T-helper 17 cell (primary cell): ENCODE measurements at regions not wholly inside any gene's neighbourhood (a gene's known extent, or its start where the extent isn't known, plus 50 kb on each side); places are given as distances from the start of the nearest gene placed in this dataset.

Experiments
- ATAC-seq: fragments of 150-1000 bp; cut with Tn5 transposase; 2 replicates; pipeline ENCODE4 v1.10.0; 2021; ENCODE audit warnings: mild to moderate bottlenecking, moderate library complexity
- DNase-seq, 3 donors: peaks; one replicate each; pipeline versions ENCODE4 v3.0.0 to v3.0.0-alpha.2; 2020 to 2021
- H3K9me3 ChIP-seq: one replicate; pipeline ENCODE4 v1.7.0; 2013; ENCODE audit warnings: low read length, mild to moderate bottlenecking; ENCODE audit not compliant: control insufficient read depth, poor library complexity, severe bottlenecking
- H3K27ac Mint-ChIP-seq: one replicate; pipeline ENCODE4 v1.8.0; 2022; ENCODE audit warnings: mild to moderate bottlenecking, moderate library complexity, mixed read lengths
- H3K27me3 Mint-ChIP-seq: one replicate; pipeline ENCODE4 v1.8.0; 2022; ENCODE audit warnings: mixed read lengths
- H3K36me3 Mint-ChIP-seq: one replicate; pipeline ENCODE4 v1.8.0; 2022; ENCODE audit warnings: low read depth, mixed read lengths
- H3K4me1 Mint-ChIP-seq: one replicate; pipeline ENCODE4 v1.8.0; 2022; ENCODE audit warnings: mild to moderate bottlenecking, mixed read lengths
- H3K4me3 Mint-ChIP-seq: one replicate; pipeline ENCODE4 v1.8.0; 2022; ENCODE audit warnings: mild to moderate bottlenecking, moderate library complexity, mixed read lengths

GRCh38 chr14:84006643-84007155 is 1523.2 kb upstream of the FLRT2 start:
- no peaks in the 10 kb centered on the region for H3K9me3 ChIP-seq
- Mint-ChIP-seq H3K36me3 (no peaks in the 10 kb centered on the region), H3K27me3 (no peaks in the 10 kb centered on the region), H3K4me1 (no peaks in the 10 kb centered on the region), H3K4me3 (no peak overlapping the region), H3K27ac (no peak overlapping the region)
- DNase-seq = no peak
- no peak for ATAC-seq

GRCh38 chr14:84013424-84013823 is 1516.5 kb upstream of the FLRT2 start:
- no peak overlapping the region for H3K27ac Mint-ChIP-seq
- no peaks in the 10 kb centered on the region for H3K27me3 Mint-ChIP-seq
- ATAC-seq = no peak
- H3K36me3 Mint-ChIP-seq = no peaks in the 10 kb centered on the region
- H3K4me1 Mint-ChIP-seq = no peaks in the 10 kb centered on the region
- no peaks in the 10 kb centered on the region for H3K9me3 ChIP-seq
- no peak for DNase-seq
- H3K4me3 Mint-ChIP-seq = no peak overlapping the region

DNA sequence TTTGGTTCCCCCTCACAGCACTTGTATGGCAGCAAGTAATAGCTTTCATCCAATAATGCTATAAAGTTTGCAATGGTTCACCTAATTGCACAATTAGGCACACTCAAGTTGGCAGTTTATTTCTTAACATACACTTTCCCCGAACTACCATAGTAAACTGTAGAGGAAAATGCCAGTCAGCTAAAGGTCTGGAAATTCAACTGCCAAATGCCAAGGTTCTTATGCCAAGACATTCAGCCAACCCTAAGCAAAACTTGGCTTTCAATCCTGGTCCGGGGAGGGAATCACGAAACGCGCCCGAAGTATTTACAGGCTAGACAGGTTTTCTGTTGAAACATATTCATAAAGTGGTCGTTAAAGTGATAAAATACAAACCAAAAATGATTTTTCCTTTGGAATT is 1512.4 kb upstream of the FLRT2 start:
- Mint-ChIP-seq H3K4me3 (no peak overlapping the region), H3K4me1 (no peaks in the 10 kb centered on the region), H3K27ac (no peak overlapping the region), H3K27me3 (no peaks in the 10 kb centered on the region), H3K36me3 (no peaks in the 10 kb centered on the region)
- H3K9me3 ChIP-seq = no peaks in the 10 kb centered on the region
- DNase-seq (no peak), ATAC-seq (no peak)

DNA sequence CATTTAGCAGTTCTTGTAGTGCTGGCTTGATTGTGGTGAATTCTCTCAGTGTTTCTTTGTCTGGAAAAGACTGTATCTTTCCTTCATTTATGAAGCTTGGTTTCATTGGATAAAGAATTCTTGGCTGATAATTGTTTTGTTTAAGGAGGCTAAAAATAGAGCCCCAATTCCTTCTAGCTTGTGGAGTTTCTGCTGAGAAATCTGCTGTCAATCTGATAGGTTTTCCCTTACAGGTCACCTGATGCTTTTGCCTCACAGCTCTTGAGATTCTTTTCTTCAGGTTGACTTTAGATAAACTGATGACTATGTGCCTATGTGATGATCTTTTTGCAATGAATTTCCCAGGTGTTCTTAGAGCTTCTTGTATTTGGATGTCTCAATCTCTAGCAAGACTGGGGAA is 1508.5 kb upstream of the FLRT2 start:
- no peaks in the 10 kb centered on the region for H3K9me3 ChIP-seq
- Mint-ChIP-seq H3K36me3 (no peaks in the 10 kb centered on the region), H3K4me1 (no peaks in the 10 kb centered on the region), H3K4me3 (no peak overlapping the region), H3K27ac (no peak overlapping the region), H3K27me3 (no peaks in the 10 kb centered on the region)
- DNase-seq = no peak
- no peak for ATAC-seq

DNA sequence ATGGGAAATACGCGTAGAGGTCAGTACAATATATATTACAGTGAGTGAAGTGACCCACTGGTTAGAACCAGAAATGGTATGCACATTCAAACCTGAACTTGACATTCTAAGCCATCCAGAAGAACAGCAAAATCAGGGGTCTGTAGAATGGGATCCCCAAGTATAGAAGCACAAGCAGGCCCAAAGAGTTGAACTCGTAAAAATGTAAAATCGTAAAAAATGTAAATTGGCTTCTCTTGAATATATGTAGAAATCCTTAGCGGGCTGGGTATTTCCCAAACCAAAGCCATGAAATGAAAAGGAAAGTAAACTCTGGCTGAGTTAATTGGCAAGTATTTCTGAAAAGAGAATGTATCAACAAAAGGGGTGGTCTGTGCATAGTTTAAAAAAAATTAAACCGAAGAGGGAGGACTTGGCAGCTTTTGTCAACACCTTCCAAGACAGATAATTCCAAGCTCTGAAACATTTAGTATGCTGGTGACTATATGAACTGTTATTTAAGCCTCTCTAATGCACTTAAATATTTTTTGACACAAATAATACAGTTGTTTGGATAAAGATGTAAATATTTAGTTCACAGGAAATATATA is 1505.6 kb upstream of the FLRT2 start:
- Mint-ChIP-seq H3K36me3 (no peaks in the 10 kb centered on the region), H3K4me3 (no peak overlapping the region), H3K27ac (no peak overlapping the region), H3K27me3 (no peaks in the 10 kb centered on the region), H3K4me1 (no peaks in the 10 kb centered on the region)
- DNase-seq (no peak), ATAC-seq (no peak)
- no peaks in the 10 kb centered on the region for H3K9me3 ChIP-seq

DNA sequence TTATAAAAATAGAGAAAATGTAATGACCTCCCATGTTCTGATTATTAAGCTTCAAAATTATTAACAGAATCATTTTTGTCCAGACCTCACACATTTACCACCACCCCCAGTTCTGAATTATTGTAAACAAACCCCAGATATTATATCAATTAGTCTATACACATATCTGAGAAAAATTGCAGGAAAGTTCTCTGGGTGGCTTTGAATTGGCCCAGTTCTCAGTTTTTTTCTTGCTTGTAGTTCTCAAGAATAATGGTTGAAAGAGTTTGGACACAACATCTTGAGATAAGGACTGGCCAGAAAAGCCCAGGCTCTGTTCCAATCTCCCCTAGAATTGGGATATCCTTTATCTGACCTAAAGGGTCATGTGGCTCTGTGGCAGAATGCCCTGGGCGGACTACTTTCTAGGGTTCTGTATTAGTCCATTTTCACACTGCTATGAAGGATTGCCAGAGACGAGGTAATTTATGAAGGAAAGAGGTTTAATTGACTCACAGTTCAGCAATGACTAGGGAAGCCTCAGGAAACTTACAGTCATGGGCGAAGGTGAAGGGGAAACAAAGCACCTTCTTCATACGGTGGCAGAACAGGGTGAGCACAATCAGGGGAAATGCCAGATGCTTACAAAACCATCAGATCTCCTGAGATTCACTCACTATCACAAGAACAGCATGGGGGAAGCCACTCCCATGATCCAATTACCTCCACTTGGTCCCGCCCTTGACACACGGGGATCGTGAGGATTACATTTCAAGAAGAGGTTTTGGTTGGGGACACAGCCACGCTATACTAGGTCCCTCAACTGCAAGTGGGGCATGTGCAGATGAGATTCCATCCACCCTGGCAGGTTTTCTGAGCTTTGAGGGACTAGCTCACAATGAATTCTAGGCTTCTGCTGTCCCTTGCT is 1504.6 kb upstream of the FLRT2 start:
- Mint-ChIP-seq H3K27me3 (no peaks in the 10 kb centered on the region), H3K4me3 (no peak overlapping the region), H3K36me3 (no peaks in the 10 kb centered on the region), H3K27ac (no peak overlapping the region), H3K4me1 (no peaks in the 10 kb centered on the region)
- H3K9me3 ChIP-seq = no peaks in the 10 kb centered on the region
- DNase-seq (no peak), ATAC-seq (no peak)

DNA sequence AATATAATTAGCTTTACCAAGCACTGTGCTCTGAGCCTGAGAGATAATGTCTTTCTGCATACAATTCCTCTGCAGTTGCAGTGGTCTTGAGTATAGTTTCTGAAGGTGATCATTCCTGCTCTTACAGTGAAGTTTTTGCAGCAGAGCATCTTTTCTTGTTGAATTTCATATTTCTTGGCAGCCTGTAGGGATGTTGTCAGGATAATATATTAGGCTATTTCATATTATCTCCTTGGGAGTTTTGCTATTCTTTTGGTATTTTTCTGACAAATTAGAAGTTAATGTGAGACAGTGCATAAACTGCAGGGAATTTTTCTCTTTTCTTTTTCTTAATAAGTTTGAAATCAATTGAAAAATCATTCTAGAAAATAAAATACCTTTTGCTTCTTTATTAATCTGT is 1502.6 kb upstream of the FLRT2 start:
- Mint-ChIP-seq H3K27me3 (no peaks in the 10 kb centered on the region), H3K4me1 (no peaks in the 10 kb centered on the region), H3K36me3 (no peaks in the 10 kb centered on the region), H3K27ac (no peak overlapping the region), H3K4me3 (no peak overlapping the region)
- no peak for DNase-seq
- no peaks in the 10 kb centered on the region for H3K9me3 ChIP-seq
- ATAC-seq = no peak

GRCh38 chr14:84028080-84028604 is 1501.8 kb upstream of the FLRT2 start:
- Mint-ChIP-seq H3K4me1 (no peaks in the 10 kb centered on the region), H3K27me3 (no peaks in the 10 kb centered on the region), H3K36me3 (no peaks in the 10 kb centered on the region), H3K27ac (no peak overlapping the region), H3K4me3 (no peak overlapping the region)
- H3K9me3 ChIP-seq = no peaks in the 10 kb centered on the region
- ATAC-seq = no peak
- no peak for DNase-seq

GRCh38 chr14:84029246-84029645 is 1500.7 kb upstream of the FLRT2 start:
- Mint-ChIP-seq H3K27ac (no peak overlapping the region), H3K4me1 (no peaks in the 10 kb centered on the region), H3K36me3 (no peaks in the 10 kb centered on the region), H3K27me3 (no peaks in the 10 kb centered on the region), H3K4me3 (no peak overlapping the region)
- ATAC-seq (no peak), DNase-seq (no peak)
- H3K9me3 ChIP-seq = no peaks in the 10 kb centered on the region

DNA sequence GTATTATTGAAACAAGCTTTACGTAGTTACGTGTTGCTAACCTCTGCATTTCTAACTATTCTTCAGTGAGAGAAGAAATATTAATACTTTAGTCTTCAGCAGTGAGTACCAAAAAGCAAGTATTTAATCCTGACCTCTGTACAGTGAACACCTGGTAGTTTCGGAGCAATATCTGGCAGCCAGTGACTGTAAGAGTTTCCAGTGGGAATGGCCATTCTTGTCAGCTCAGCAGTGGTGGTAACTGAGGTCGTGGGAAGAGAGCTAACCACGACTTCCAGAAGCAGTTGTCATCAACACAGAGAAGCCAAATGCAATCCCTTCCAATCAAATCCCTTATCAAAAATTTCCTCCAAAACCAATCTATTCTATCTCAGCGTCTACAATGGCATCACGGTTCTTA is 1500.2 kb upstream of the FLRT2 start:
- H3K9me3 ChIP-seq = no peaks in the 10 kb centered on the region
- ATAC-seq (no peak), DNase-seq (no peak)
- Mint-ChIP-seq H3K4me1 (no peaks in the 10 kb centered on the region), H3K27me3 (no peaks in the 10 kb centered on the region), H3K36me3 (no peaks in the 10 kb centered on the region), H3K4me3 (no peak overlapping the region), H3K27ac (no peak overlapping the region)

DNA sequence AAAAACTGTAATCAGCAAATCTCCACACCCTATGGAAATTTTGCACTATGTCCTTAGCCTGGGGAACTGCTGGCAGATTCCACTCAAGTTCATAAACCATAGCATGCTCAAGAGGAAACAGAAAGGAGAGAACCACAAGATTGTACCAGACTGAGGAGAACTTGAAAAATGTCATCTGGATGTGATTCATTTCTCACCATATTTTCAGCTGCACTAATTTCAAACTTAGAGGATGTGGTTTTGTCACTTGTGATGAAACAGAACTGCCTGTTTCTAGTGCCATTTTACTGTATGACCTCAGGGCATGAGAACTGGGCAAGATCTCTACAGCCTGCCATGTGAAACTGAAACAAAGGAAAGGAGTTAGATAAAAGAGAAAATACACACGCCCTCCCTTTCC is 1493.1 kb upstream of the FLRT2 start:
- no peaks in the 10 kb centered on the region for H3K27me3 Mint-ChIP-seq
- no peak overlapping the region for H3K27ac Mint-ChIP-seq
- DNase-seq = no peak
- no peak for ATAC-seq
- H3K4me1 Mint-ChIP-seq = no peaks in the 10 kb centered on the region
- no peaks in the 10 kb centered on the region for H3K36me3 Mint-ChIP-seq
- H3K4me3 Mint-ChIP-seq = no peak overlapping the region
- H3K9me3 ChIP-seq = no peaks in the 10 kb centered on the region

GRCh38 chr14:84037593-84037992 is 1492.4 kb upstream of the FLRT2 start:
- no peaks in the 10 kb centered on the region for H3K4me1 Mint-ChIP-seq
- no peak for ATAC-seq
- no peak overlapping the region for H3K4me3 Mint-ChIP-seq
- no peak overlapping the region for H3K27ac Mint-ChIP-seq
- H3K36me3 Mint-ChIP-seq = no peaks in the 10 kb centered on the region
- no peaks in the 10 kb centered on the region for H3K27me3 Mint-ChIP-seq
- DNase-seq = no peak
- H3K9me3 ChIP-seq = no peaks in the 10 kb centered on the region

GRCh38 chr14:84040101-84040500 is 1489.8 kb upstream of the FLRT2 start:
- H3K27me3 Mint-ChIP-seq = no peaks in the 10 kb centered on the region
- DNase-seq = no peak
- no peaks in the 10 kb centered on the region for H3K9me3 ChIP-seq
- no peak overlapping the region for H3K4me3 Mint-ChIP-seq
- no peak for ATAC-seq
- H3K36me3 Mint-ChIP-seq = no peaks in the 10 kb centered on the region
- no peak overlapping the region for H3K27ac Mint-ChIP-seq
- no peaks in the 10 kb centered on the region for H3K4me1 Mint-ChIP-seq

DNA sequence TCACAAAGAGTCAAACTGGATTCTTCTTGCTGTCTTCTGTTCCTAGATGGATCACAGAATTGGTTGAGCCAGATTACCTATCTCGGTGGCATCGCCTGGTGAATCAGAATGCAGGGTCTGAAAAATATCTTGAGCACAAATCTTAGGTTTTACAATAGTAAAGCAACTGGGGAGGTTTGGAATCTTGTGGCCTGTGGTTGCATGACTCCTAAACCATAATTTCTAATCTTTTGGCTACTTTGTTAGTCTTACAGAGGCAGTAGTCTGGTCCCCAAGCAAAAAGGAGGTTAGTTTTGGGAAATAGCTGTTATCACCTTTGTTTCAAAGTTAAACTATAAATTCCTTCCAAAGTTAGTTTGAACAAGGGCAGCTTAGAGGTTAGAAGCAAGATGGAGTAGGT is 1488.5 kb upstream of the FLRT2 start:
- no peak for ATAC-seq
- no peaks in the 10 kb centered on the region for H3K27me3 Mint-ChIP-seq
- H3K36me3 Mint-ChIP-seq = no peaks in the 10 kb centered on the region
- no peak overlapping the region for H3K4me3 Mint-ChIP-seq
- no peak for DNase-seq
- no peaks in the 10 kb centered on the region for H3K9me3 ChIP-seq
- no peaks in the 10 kb centered on the region for H3K4me1 Mint-ChIP-seq
- H3K27ac Mint-ChIP-seq = no peak overlapping the region
